PFSK-1 (cell line): ENCODE measurements at regions not wholly inside any gene's neighbourhood (a gene's known extent, or its start where the extent isn't known, plus 50 kb on each side); places are given as distances from the start of the nearest gene placed in this dataset.

Experiments used
- FOXP2 ChIP-seq: optimal IDR thresholded peaks from 2 replicates; pipeline ENCODE3; 2011; ENCODE audit warnings: borderline replicate concordance, control low read depth, inconsistent platforms; ENCODE audit not compliant: insufficient read depth; ENCODE audit errors: extremely low read length, extremely low read depth
- POLR2AphosphoS5 ChIP-seq: IDR thresholded peaks from 2 replicates; pipeline ENCODE4 v1.6.1; 2012; ENCODE audit warnings: low read depth, mild to moderate bottlenecking, control low read depth, low read length, moderate library complexity
- REST ChIP-seq, 2 experiments: IDR thresholded peaks; 2 replicates each; pipeline versions ENCODE4 v1.6.1 to v1.8.0; 2011 to 2012; ENCODE audit warnings: low read depth in 2 of 2, low read length in 2 of 2, control low read depth in 1 of 2, inconsistent platforms in 1 of 2, mild to moderate bottlenecking in 1 of 2, moderate library complexity in 1 of 2; ENCODE audit not compliant: insufficient read depth in 1 of 2
- SIN3A ChIP-seq: IDR thresholded peaks from 2 replicates; pipeline ENCODE4 v1.6.1; 2012; ENCODE audit warnings: mild to moderate bottlenecking, low read length, moderate library complexity, borderline replicate concordance; ENCODE audit not compliant: insufficient read depth
- TAF1 ChIP-seq: IDR thresholded peaks from 2 replicates; pipeline ENCODE4 v1.6.1; 2012; ENCODE audit warnings: low read length, control low read depth, borderline replicate concordance; ENCODE audit not compliant: insufficient read depth

DNA sequence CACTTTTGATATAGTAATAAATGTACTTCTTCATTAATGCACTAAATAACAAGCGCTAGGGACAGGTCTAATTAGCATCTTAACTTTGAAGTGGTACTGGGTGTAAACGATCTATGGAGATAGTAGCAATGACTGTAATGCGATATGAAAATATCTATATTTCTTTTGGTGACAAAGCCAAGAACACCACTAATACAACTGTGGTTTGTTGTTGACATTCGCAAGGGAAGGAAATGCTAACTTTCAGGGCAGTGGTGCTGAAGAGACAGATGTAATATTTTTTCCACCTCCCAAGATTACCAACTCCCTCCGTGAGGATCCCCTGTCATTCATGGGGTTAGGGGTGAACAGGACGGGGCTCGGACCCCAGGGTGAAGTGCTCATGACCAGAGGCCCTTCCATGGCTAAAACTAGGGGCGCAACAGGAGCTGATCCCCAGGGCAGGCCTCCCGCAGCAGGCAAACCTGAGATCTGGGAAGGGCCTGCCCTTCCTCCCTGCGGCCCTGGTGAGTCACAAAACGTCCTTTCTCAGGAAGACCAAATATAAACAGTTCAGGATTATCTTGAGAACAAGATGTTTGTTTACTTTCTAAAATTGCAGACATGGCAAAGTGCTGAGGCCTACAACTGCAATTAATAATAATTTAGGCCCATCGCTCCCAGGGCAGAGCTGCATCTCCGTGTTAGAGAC, 65.0 kb upstream of the TOX2 start:
- TF ChIP-seq SIN3A (no peak), POLR2AphosphoS5 (no peak), TAF1 (no peak), REST (IDR thresholded peaks at IDR 0.05; ENCODE audit: insufficient read depth in 1 of 2, low read depth in 2 of 2, low read length in 2 of 2) (no peak), FOXP2 (peak; percentile 19)
